ENCODE measurements at regions not wholly inside any gene's neighbourhood (a gene's known extent, or its start where the extent isn't known, plus 50 kb on each side); places are given as distances from the start of the nearest gene placed in this dataset.
"Not testable (repeated sequence)": the region's sequence is repeated elsewhere in the genome, so short reads cannot be mapped to it uniquely, and the experiment has no call there.

DNA sequence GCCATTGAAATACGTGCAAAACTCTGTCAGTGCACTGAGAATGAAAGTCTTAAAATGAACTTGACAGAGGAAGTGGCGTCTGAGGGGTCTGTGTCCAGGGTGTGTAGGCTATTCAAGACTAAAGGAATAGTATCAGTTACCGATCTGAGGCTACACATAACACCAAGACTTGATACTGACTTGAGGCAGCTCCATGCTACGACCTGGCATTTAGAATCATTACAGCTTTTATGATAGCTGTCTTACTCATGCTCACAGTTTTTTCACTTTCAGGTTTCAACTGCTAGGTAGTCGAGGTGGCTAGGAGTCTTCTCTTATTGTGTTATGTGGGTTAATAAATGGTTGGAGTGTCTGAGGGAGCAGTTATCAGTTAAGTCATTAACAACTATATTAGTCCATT, 92.8 kb upstream of the SLCO6A1 start:
- WGBS, 2 donors: 73 to 75% methylated on average over 5 of the region's 5 CpGs
- TF ChIP-seq CTCF (IDR thresholded peaks at IDR 0.05) (no peak), POLR2A (IDR thresholded peaks at IDR 0.05) (no peak)
- intact Hi-C loops (cut with DNase I; ENCODE audit: low total_unique reads): no loop called here
- no peak for DNase-seq (ENCODE audit: low spot score in 2 of 2)
- H3K4me3 ChIP-seq (ENCODE audit: low read depth, poor library complexity, severe bottlenecking): no peak overlapping the region

GRCh38 chr5:102592586-102592985, 93.8 kb upstream of the SLCO6A1 start:
- 91 to 93% methylated on average over 3 of the region's 3 CpGs for WGBS, 2 donors
- DNase-seq (ENCODE audit: low spot score in 2 of 2); intact Hi-C loops (cut with DNase I; ENCODE audit: low total_unique reads): not testable (repeated sequence)

GRCh38 chr5:102594192-102594591, 95.4 kb upstream of the SLCO6A1 start:
- no peak overlapping the region for H3K4me3 ChIP-seq (ENCODE audit: low read depth, poor library complexity, severe bottlenecking)
- TF ChIP-seq CTCF (IDR thresholded peaks at IDR 0.05) (no peak), POLR2A (IDR thresholded peaks at IDR 0.05) (no peak)
- intact Hi-C loops (cut with DNase I; ENCODE audit: low total_unique reads): no loop called here
- 70 to 78% methylated on average over 1 of the region's 1 CpG for WGBS, 2 donors
- DNase-seq (ENCODE audit: low spot score in 2 of 2): no peak

More at GRCh38 chr5:102592586-102592985, 93.8 kb upstream of the SLCO6A1 start:
- H3K4me3 ChIP-seq (ENCODE audit: low read depth, poor library complexity, severe bottlenecking): not testable (repeated sequence)

DNA sequence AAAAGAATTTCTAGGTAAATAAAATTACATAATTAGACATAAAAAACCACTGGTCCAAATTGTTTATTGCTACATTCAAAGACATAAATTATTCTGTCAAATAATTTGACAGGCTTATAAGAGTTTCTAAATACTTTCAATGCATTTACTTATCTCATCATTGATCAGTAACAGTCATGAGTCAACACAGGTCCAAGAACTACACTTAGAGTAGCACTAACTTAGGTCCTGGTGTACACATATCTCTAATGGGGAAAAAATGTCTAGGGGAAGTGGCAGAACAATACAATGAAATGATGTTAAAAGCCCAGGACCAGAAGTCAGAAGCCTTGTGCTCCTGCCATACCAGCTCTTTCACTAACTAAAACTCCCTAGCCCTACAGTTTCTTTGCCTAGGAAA, 96.5 kb upstream of the SLCO6A1 start:
- TF ChIP-seq POLR2A (IDR thresholded peaks at IDR 0.05): no peak
- no peak for TF ChIP-seq CTCF (IDR thresholded peaks at IDR 0.05)
- intact Hi-C loops (cut with DNase I; ENCODE audit: low total_unique reads): no loop called here
- no peak overlapping the region for H3K4me3 ChIP-seq (ENCODE audit: low read depth, poor library complexity, severe bottlenecking)
- no peak for DNase-seq (ENCODE audit: low spot score in 2 of 2)

DNA sequence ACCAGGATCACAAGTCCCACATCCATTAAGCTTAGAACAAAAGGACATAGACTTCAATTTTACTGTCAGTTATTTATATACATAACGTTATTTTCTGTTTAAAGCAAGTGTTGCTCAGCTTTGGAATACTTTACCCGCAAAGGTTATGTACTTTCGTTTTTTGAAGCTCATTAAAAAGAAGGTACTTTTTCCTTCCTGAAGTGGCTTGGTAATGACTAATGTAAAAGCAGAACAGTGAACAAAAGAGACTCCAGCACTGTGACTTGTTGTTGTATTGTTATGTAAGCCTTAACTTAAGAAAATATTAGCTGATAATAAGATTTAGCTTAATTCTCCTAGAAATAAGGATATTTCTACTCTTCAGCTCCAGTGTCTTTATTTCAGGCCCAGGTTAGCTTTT, 97.3 kb upstream of the SLCO6A1 start:
- intact Hi-C loops (cut with DNase I; ENCODE audit: low total_unique reads): no loop called here
- no peak for TF ChIP-seq CTCF (IDR thresholded peaks at IDR 0.05)
- TF ChIP-seq POLR2A (IDR thresholded peaks at IDR 0.05): no peak
- no peak for DNase-seq (ENCODE audit: low spot score in 2 of 2)
- WGBS, 2 donors: 68 to 80% methylated on average over 3 of the region's 3 CpGs
- H3K4me3 ChIP-seq (ENCODE audit: low read depth, poor library complexity, severe bottlenecking): no peak overlapping the region

DNA sequence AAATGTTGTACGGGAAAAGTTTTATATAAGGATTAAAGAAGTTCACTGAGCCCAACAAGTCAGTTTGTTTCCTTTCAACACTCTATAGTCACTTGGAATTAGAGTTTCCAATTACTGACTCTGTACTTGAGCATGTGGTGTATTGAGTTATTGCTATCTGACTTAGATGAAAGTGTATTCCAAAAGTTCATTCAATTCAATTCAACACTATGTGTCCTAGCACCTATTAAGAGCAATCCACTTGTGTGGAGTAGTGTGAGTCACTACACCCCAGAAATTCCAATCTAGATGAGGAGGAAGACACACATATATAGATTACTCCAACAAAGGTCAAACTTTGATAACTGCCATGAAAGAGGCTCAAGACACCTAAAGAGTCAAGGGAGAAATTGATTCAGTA, 98.2 kb upstream of the SLCO6A1 start:
- no peak for TF ChIP-seq POLR2A (IDR thresholded peaks at IDR 0.05)
- no peak for TF ChIP-seq CTCF (IDR thresholded peaks at IDR 0.05)
- intact Hi-C loops (cut with DNase I; ENCODE audit: low total_unique reads): no loop called here
- 85 to 93% methylated on average over 1 of the region's 1 CpG for WGBS, 2 donors
- no peak for DNase-seq (ENCODE audit: low spot score in 2 of 2)
- no peak overlapping the region for H3K4me3 ChIP-seq (ENCODE audit: low read depth, poor library complexity, severe bottlenecking)

Measured in lower leg skin (tissue), 4 donors.